ENCODE measurements at regions not wholly inside any gene's neighbourhood (a gene's known extent, or its start where the extent isn't known, plus 50 kb on each side); places are given as distances from the start of the nearest gene placed in this dataset.

DNA sequence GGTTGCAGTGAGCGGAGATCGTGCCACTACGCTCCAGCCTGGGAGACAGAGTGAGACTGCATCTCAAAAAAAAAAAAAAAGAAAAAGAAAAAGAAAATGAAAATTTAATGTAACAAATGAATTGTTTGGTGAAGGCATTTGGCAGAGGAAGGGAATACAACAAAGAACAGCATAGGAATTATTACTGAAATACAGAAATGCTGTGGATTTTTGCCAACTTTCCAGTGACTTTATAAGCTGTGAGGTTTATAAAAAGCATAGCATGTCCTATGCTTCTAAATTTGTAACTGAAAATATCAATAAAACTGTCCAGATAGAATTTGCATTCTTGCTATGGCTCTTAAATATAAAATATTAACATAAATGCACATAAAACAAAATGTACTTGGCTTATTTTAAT lies 112.9 kb upstream of the IRS2 start:
- TF ChIP-seq EZH2phosphoT487 (IDR thresholded peaks at IDR 0.05; ENCODE audit: insufficient read depth, low read depth) (no peak), EZH2 (IDR thresholded peaks at IDR 0.05; ENCODE audit: insufficient read depth, poor library complexity, severe bottlenecking) (no peak)

Data from GM23248 (cell line).